ENCODE measurements at regions not wholly inside any gene's neighbourhood (a gene's known extent, or its start where the extent isn't known, plus 50 kb on each side); places are given as distances from the start of the nearest gene placed in this dataset.

- H3K27me3 ChIP-seq = no peaks in the 10 kb centered on the region
- no peak overlapping the region for H3K4me3 ChIP-seq
Observed at GRCh38 chr13:53953183-53953582, 924.6 kb downstream of the OLFM4 start.

More at GRCh38 chr13:53953183-53953582, 924.6 kb downstream of the OLFM4 start:
- no peak for TF ChIP-seq Cebpa-rat (IDR thresholded peaks at IDR 0.05)
- H3K27ac ChIP-seq = no peak overlapping the region
- no peaks in the 10 kb centered on the region for H3K9me3 ChIP-seq (replicated peaks in 1 of 11)
- no peak overlapping the region for H3K9ac ChIP-seq
- H3K4me1 ChIP-seq = no peaks in the 10 kb centered on the region
- H3K36me3 ChIP-seq = no peaks in the 10 kb centered on the region
- no peaks in the 10 kb centered on the region for H4K20me1 ChIP-seq
- no peak overlapping the region for H3K4me2 ChIP-seq

Data from BLaER1 treated with 17β-estradiol and CSF1 and Interleukin-3, amounts not matched to agents 10 nM and 100 nM (cell line).